ENCODE measurements at regions not wholly inside any gene's neighbourhood (a gene's known extent, or its start where the extent isn't known, plus 50 kb on each side); places are given as distances from the start of the nearest gene placed in this dataset.

DNA sequence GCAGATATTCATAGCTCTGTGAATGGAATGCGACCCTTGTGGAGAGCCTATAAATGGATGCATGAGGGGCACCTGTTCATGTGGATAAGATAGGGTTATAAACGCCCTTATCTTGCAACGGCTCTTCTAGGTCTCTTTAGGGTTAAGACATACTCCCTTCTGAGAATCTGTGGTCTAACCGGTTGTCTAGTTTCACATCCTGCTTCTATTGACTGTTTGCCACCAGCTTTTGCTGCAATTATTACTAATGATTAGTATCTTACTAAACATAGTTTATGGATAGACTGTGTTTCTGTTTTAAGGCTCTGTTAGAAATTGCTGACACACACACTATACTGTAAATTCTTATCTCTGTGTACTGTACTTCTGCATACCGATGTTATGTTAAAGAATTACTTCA lies 198.9 kb upstream of the CYLC2 start:
- no peak for DNase-seq (ENCODE audit: low read depth)
- CTCF ChIA-PET, result no interaction called here
- no peak overlapping the region for H3K4me3 ChIP-seq (ENCODE audit: low read depth, low read length)
- no peaks in the 10 kb centered on the region for H3K27me3 ChIP-seq (ENCODE audit: control insufficient read depth, insufficient read depth, low read length)
- POLR2A ChIA-PET, result no interaction called here
- H3K36me3 ChIP-seq (ENCODE audit: control insufficient read depth, insufficient read depth, low read length), result no peaks in the 10 kb centered on the region
- TF ChIP-seq, protein P1, sequence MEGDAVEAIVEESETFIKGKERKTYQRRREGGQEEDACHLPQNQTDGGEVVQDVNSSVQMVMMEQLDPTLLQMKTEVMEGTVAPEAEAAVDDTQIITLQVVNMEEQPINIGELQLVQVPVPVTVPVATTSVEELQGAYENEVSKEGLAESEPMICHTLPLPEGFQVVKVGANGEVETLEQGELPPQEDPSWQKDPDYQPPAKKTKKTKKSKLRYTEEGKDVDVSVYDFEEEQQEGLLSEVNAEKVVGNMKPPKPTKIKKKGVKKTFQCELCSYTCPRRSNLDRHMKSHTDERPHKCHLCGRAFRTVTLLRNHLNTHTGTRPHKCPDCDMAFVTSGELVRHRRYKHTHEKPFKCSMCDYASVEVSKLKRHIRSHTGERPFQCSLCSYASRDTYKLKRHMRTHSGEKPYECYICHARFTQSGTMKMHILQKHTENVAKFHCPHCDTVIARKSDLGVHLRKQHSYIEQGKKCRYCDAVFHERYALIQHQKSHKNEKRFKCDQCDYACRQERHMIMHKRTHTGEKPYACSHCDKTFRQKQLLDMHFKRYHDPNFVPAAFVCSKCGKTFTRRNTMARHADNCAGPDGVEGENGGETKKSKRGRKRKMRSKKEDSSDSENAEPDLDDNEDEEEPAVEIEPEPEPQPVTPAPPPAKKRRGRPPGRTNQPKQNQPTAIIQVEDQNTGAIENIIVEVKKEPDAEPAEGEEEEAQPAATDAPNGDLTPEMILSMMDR (IDR thresholded peaks at IDR 0.05; ENCODE audit: insufficient read depth, low read depth, low read length), result no peak

DNA sequence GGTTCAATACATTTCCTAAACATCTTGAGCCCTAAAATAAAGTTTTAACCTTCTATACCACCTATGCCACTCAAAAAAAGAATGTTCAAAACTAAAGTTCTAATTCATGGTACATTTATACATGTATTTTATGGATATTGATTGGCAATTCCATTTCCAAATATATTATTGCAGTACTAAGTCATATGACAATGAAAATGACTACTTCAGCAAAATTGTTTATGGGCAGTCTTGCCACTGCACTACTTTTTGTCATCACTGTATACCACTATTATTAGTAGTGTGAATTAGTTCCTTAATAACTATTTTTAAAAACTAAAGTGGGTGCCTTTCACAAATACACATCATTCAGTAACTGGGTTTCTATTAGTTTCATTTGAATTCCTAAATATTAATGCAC lies 199.6 kb upstream of the CYLC2 start:
- POLR2A ChIA-PET, result no interaction called here

DNA sequence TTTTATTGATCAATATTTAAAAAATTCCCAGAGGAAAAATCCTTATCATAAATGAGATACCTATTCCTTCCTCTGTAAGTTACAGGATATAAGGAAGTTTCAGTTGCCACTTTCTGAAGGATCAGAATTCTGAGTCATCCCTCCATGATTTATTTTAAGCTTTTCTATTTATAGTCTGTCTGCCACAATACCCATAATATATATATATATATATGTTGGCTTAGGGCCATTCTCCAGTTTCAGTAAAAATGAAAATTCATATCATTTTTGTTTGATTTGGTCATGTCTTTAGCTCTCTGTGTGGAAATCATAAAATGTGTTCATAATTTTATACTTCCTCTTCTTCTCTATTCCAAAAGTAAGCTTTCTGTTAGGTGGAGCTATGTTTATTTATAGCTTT lies 215.8 kb upstream of the CYLC2 start:
- Histone ChIP-seq H3K27me3 (ENCODE audit: control insufficient read depth, insufficient read depth, low read length) (no peaks in the 10 kb centered on the region), H3K36me3 (ENCODE audit: control insufficient read depth, insufficient read depth, low read length) (no peaks in the 10 kb centered on the region), H3K4me3 (ENCODE audit: low read depth, low read length) (no peak overlapping the region)
- no peak for DNase-seq (ENCODE audit: low read depth)
- CTCF ChIA-PET, result no interaction called here
- TF ChIP-seq, protein P1 (IDR thresholded peaks at IDR 0.05; ENCODE audit: insufficient read depth, low read depth, low read length), result no peak
- POLR2A ChIA-PET, result no interaction called here

More for the DNA sequence above, 199.6 kb upstream of the CYLC2 start:
- Histone ChIP-seq H3K4me3 (ENCODE audit: low read depth, low read length) (no peak overlapping the region), H3K36me3 (ENCODE audit: control insufficient read depth, insufficient read depth, low read length) (no peaks in the 10 kb centered on the region), H3K27me3 (ENCODE audit: control insufficient read depth, insufficient read depth, low read length) (no peaks in the 10 kb centered on the region)
- DNase-seq (ENCODE audit: low read depth), result no peak
- CTCF ChIA-PET, result no interaction called here
- TF ChIP-seq, protein P1 (IDR thresholded peaks at IDR 0.05; ENCODE audit: insufficient read depth, low read depth, low read length), result no peak

DNA sequence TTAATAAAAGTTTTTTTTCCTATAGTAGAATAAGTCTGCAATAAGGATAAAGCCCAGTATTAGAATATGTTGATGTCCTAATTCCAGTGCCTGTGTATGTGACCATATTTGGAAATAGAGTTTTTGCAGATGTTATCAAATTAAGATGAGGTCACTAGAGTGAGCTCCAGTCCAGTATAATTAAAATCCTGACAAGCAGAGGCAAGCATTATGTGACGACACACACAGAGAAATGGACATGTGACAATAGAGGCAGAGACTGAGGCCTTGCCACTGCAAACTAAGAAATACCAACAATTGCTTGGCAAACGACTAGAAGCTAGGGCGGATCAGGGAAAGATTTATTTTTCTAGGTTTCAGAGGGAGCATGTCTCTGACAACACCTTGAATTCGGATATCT lies 216.4 kb upstream of the CYLC2 start:
- no peak overlapping the region for H3K4me3 ChIP-seq (ENCODE audit: low read depth, low read length)
- DNase-seq (ENCODE audit: low read depth), result no peak
- H3K36me3 ChIP-seq (ENCODE audit: control insufficient read depth, insufficient read depth, low read length), result no peaks in the 10 kb centered on the region
- ChIA-PET CTCF (no interaction called here), POLR2A (no interaction called here)
- TF ChIP-seq, protein P1 (IDR thresholded peaks at IDR 0.05; ENCODE audit: insufficient read depth, low read depth, low read length), result no peak
- no peaks in the 10 kb centered on the region for H3K27me3 ChIP-seq (ENCODE audit: control insufficient read depth, insufficient read depth, low read length)

DNA sequence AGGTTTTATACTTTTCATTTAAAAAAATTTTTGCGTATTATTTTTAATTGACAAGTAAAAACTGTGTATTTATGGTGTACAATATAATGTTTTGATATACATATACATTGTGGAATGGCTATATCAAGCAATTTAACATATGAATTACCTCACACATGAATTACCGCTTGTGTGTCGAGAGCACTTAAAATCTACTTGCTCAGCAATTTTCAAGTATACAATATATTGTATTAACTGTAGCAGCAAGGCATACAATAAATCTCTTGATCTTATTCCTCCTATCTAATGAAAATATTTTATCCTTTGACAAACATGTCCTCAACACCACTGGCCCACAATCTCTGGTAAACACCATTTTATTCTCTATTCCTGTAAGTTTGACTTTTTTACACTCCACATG lies 224.4 kb upstream of the CYLC2 start:
- DNase-seq (ENCODE audit: low read depth), result no peak
- TF ChIP-seq, protein P1 (IDR thresholded peaks at IDR 0.05; ENCODE audit: insufficient read depth, low read depth, low read length), result no peak
- ChIA-PET POLR2A (no interaction called here), CTCF (no interaction called here)
- H3K4me3 ChIP-seq (ENCODE audit: low read depth, low read length), result no peak overlapping the region
- no peaks in the 10 kb centered on the region for H3K27me3 ChIP-seq (ENCODE audit: control insufficient read depth, insufficient read depth, low read length)
- H3K36me3 ChIP-seq (ENCODE audit: control insufficient read depth, insufficient read depth, low read length), result no peaks in the 10 kb centered on the region

Measured in BJ (cell line).